CD8-positive, alpha-beta memory T cell (primary cell): ENCODE measurements at regions not wholly inside any gene's neighbourhood (a gene's known extent, or its start where the extent isn't known, plus 50 kb on each side); places are given as distances from the start of the nearest gene placed in this dataset.

Source experiments
- CTCF ChIA-PET: fragments of 350-600 bp; sonication (Branson Sonifier 250); formaldehyde crosslinking; loops from one replicate; lab custom pipeline; 2021; ENCODE audit warnings: antibody characterized with exemption; lab: Charles Lee
- POLR2A ChIA-PET: fragments of 350-600 bp; sonication (Branson Sonifier 250); formaldehyde crosslinking; loops from one replicate; lab custom pipeline; 2021; ENCODE audit warnings: antibody characterized with exemption; lab: Charles Lee
- DNase-seq, 5 donors: peaks; one replicate each; pipeline versions ENCODE4 v3.0.0 to v3.0.0-alpha.2; 2020 to 2022; ENCODE audit warnings: mixed read lengths in 1 of 5
- H3K27ac ChIP-seq: one replicate; pipeline ENCODE4 v1.7.0; 2013; ENCODE audit warnings: low read depth, mild to moderate bottlenecking, low read length, moderate library complexity
- H3K27me3 ChIP-seq: 2 replicates; pipeline ENCODE4 v1.7.0; 2013; ENCODE audit warnings: low read length, mild to moderate bottlenecking; ENCODE audit not compliant: insufficient read depth, poor library complexity, severe bottlenecking
- H3K36me3 ChIP-seq: 2 replicates; pipeline ENCODE4 v1.7.0; 2013; ENCODE audit warnings: mild to moderate bottlenecking, low read length, moderate library complexity; ENCODE audit not compliant: insufficient read depth
- H3K4me1 ChIP-seq: 2 replicates; pipeline ENCODE4 v1.7.0; 2013; ENCODE audit warnings: mild to moderate bottlenecking, low read length, moderate library complexity; ENCODE audit not compliant: insufficient read depth
- H3K4me3 ChIP-seq: 2 replicates; pipeline ENCODE4 v1.7.0; 2013; ENCODE audit warnings: mild to moderate bottlenecking, low read length
- H3K9me3 ChIP-seq: 2 replicates; pipeline ENCODE4 v1.7.0; 2013; ENCODE audit warnings: mild to moderate bottlenecking, low read length
- H3K27ac Mint-ChIP-seq, 8 donors: one replicate each; pipeline ENCODE4 v1.8.0; 2020 to 2021; ENCODE audit warnings: mixed read lengths in 8 of 8, mild to moderate bottlenecking in 6 of 8, inconsistent platforms in 3 of 8, moderate library complexity in 3 of 8
- H3K27me3 Mint-ChIP-seq, 2 donors: one replicate each; pipeline ENCODE4 v1.8.0; 2020 to 2021; ENCODE audit warnings: mixed read lengths in 2 of 2, mild to moderate bottlenecking in 1 of 2, moderate library complexity in 1 of 2
- H3K36me3 Mint-ChIP-seq, 3 donors: one replicate each; pipeline ENCODE4 v1.8.0; 2020 to 2021; ENCODE audit warnings: mixed read lengths in 3 of 3, inconsistent platforms in 1 of 3, mild to moderate bottlenecking in 1 of 3
- H3K4me1 Mint-ChIP-seq, 3 donors: one replicate each; pipeline ENCODE4 v1.8.0; 2020 to 2021; ENCODE audit warnings: mixed read lengths in 3 of 3, inconsistent platforms in 1 of 3, mild to moderate bottlenecking in 1 of 3
- H3K4me3 Mint-ChIP-seq, 7 donors: one replicate each; pipeline ENCODE4 v1.8.0; 2020 to 2021; ENCODE audit warnings: mixed read lengths in 7 of 7, mild to moderate bottlenecking in 6 of 7, moderate library complexity in 4 of 7, inconsistent platforms in 2 of 7
- H3K9me3 Mint-ChIP-seq, 5 donors: one replicate each; pipeline ENCODE4 v1.8.0; 2020 to 2022; ENCODE audit warnings: mixed read lengths in 5 of 5, mild to moderate bottlenecking in 3 of 5, moderate library complexity in 2 of 5, inconsistent platforms in 1 of 5

DNA sequence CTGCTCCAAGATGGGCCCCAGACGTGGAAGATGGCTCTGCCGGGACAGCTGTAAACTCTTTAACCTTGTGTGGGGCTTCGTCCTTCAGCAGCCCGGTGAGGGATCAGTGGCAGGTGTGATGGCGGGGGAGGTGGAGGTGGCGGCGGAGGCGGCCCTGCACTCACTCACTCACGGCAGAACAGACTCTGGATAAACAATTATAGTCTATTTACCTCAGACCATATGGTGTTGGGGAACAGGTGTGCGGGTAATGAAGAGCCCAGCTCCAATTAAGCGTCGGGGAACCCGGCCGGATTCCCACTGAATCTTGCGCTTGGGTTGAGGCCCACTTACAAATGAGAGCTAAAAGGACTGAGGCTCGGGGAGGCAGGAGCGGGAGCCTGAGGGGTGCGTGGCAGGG lies 104.3 kb upstream of the SDK2 start:
- Histone ChIP-seq H3K36me3 (no peaks in the 10 kb centered on the region), H3K9me3 (no peaks in the 10 kb centered on the region), H3K4me1 (no peaks in the 10 kb centered on the region), H3K4me3 (no peak overlapping the region), H3K27me3 (no peaks in the 10 kb centered on the region), H3K27ac (no peak overlapping the region)
- H3K4me1 Mint-ChIP-seq, result no peaks in the 10 kb centered on the region
- no peak overlapping the region for H3K27ac Mint-ChIP-seq
- H3K4me3 Mint-ChIP-seq, result no peak overlapping the region
- H3K9me3 Mint-ChIP-seq, result no peaks in the 10 kb centered on the region
- DNase-seq, result no peak
- ChIA-PET CTCF (no interaction called here), POLR2A (no interaction called here)
- peaks cover 10 to 12% of the 10 kb centered on the region in 2 donors for H3K27me3 Mint-ChIP-seq
- no peaks in the 10 kb centered on the region for H3K36me3 Mint-ChIP-seq

DNA sequence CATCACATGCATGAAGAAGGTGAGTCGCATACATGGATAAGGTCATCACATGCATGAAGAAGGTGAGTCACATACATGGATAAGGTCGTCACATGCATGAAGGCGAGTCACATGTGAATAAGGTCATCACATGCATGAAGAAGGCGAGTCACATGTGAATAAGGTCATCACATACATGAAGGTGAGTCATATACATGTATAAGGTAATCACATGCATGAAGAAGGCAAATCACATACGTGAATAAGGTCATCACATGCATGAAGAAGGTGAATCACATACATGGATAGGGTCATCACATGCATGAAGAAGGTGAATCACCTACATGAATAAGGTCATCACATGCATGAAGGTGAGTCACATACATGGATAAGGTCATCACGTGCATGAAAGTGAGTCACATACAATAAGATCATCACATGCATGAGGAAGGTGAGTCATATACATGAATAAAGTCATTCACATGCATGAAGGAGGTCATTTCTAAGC lies 105.1 kb upstream of the SDK2 start:
- Mint-ChIP-seq H3K36me3 (no peaks in the 10 kb centered on the region), H3K4me1 (no peaks in the 10 kb centered on the region), H3K27me3 (peaks cover 10% of the 10 kb centered on the region in 2 donors), H3K27ac (no peak overlapping the region), H3K4me3 (no peak overlapping the region), H3K9me3 (no peaks in the 10 kb centered on the region)
- no peaks in the 10 kb centered on the region for H3K36me3 ChIP-seq
- no peak for DNase-seq
- H3K4me3 ChIP-seq, result no peak overlapping the region
- no peaks in the 10 kb centered on the region for H3K27me3 ChIP-seq
- H3K4me1 ChIP-seq, result no peaks in the 10 kb centered on the region
- no peaks in the 10 kb centered on the region for H3K9me3 ChIP-seq
- no peak overlapping the region for H3K27ac ChIP-seq
- POLR2A ChIA-PET, result no interaction called here
- CTCF ChIA-PET, result no interaction called here

DNA sequence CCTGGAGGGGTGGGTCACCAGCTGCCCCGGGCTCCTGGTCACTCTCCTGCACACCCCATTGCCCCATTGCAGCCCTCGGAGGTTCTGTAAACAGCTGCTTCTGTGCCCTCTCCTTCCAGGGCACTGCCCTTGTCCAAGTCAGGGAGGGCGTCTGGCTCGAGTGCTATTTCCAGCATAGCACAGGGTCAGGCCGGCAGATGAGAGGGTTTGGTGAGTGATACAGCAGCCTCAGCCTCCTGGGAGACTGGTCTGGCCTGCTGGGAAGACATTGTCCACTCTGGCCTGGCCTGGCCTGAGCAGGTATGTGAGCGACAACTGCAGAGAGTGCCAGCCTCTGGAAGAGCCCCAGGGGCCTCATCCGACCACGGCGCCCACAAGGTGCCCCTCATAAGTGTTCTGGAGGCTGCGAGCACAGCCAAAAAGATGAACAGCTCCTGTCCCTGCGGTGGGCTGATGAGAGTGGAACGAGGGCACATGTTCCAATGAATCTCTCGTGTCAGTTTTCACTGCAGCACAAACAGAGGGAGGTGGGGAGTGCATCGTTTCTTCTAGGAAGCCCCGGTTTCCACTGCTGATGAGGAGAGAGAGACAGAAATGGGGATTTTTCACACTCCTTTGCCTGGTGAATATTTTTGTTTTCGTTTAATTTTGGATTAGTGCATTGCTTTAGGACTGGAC lies 105.8 kb upstream of the SDK2 start:
- Mint-ChIP-seq H3K36me3 (no peaks in the 10 kb centered on the region), H3K4me3 (no peak overlapping the region), H3K9me3 (no peaks in the 10 kb centered on the region), H3K27ac (no peak overlapping the region), H3K4me1 (no peaks in the 10 kb centered on the region), H3K27me3 (peaks cover 7 to 10% of the 10 kb centered on the region in 2 donors)
- ChIA-PET POLR2A (no interaction called here), CTCF (no interaction called here)
- no peak overlapping the region for H3K4me3 ChIP-seq
- no peaks in the 10 kb centered on the region for H3K9me3 ChIP-seq
- H3K36me3 ChIP-seq, result no peaks in the 10 kb centered on the region
- H3K4me1 ChIP-seq, result no peaks in the 10 kb centered on the region
- DNase-seq, result no peak
- H3K27me3 ChIP-seq, result no peaks in the 10 kb centered on the region
- no peak overlapping the region for H3K27ac ChIP-seq

DNA sequence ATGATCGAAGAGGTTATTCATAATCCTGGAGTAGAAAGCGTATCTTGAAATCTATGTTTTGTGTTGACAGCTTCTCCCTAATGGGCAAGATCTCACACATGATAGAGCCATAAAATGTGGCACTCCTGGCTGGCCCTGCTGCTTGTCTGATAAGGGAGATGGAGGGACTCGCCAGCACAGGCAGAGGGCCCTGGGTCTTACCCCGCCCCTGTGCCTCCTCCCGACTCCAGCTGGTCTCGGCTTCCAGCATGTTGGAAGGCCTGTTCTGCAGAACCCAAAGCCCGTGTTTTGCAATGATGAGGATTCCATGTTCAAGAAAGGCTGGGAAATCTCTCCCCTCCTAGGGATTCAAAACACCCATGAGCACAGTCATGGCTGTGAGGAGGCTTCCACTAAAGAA lies 106.7 kb upstream of the SDK2 start:
- H3K27ac ChIP-seq, result no peak overlapping the region
- Mint-ChIP-seq H3K4me1 (no peaks in the 10 kb centered on the region), H3K27ac (no peak overlapping the region), H3K36me3 (no peaks in the 10 kb centered on the region), H3K4me3 (no peak overlapping the region), H3K9me3 (no peaks in the 10 kb centered on the region), H3K27me3 (peaks cover 6 to 10% of the 10 kb centered on the region in 2 donors)
- no peaks in the 10 kb centered on the region for H3K9me3 ChIP-seq
- POLR2A ChIA-PET, result no interaction called here
- H3K4me3 ChIP-seq, result no peak overlapping the region
- H3K36me3 ChIP-seq, result no peaks in the 10 kb centered on the region
- no peaks in the 10 kb centered on the region for H3K4me1 ChIP-seq
- no peaks in the 10 kb centered on the region for H3K27me3 ChIP-seq
- no peak for DNase-seq
- CTCF ChIA-PET, result no interaction called here

DNA sequence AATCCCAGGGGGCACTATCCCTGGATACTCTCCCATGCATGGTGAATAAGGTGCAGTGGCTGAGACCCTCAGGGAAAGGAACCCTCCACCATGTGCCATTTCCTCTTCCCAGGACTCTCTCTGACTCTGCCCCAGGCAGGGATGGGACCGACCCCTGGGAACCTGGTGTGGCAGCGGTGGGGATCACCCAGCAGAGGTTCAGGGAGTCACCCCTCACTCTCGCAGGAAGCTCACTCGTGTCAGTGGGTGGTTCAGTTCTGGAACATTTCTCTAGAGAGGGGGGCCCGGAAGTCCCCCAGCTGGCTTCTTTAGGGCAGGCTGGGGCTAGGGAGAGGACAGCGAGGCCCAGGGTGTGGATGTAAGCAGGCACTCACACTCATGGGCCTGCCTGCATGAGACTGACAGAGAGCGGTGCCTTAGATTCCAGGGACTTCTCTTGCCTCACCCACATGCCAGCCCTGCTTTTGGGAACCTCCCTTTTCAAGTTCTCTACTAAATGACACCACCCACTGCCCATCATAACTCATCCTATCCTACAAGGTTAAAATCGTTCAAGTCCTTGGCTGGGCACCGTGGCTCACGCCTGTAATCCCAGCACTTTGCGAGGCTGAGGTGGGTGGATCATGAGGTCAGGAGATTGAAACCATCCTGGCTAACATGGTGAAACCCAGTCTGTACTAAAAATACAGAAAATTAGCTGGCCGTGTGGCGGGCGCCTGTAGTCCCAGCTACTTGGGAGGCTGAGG lies 109.7 kb upstream of the SDK2 start:
- Mint-ChIP-seq H3K4me3 (no peak overlapping the region), H3K4me1 (peaks cover 4 to 7% (median 6%) of the 10 kb centered on the region in 3 donors), H3K27ac (no peak overlapping the region), H3K36me3 (no peaks in the 10 kb centered on the region), H3K9me3 (no peaks in the 10 kb centered on the region), H3K27me3 (peaks cover 0 to 5% of the 10 kb centered on the region in 2 donors)
- Histone ChIP-seq H3K4me1 (no peaks in the 10 kb centered on the region), H3K9me3 (no peaks in the 10 kb centered on the region), H3K27me3 (no peaks in the 10 kb centered on the region), H3K4me3 (no peak overlapping the region), H3K36me3 (no peaks in the 10 kb centered on the region), H3K27ac (no peak overlapping the region)
- no peak for DNase-seq
- CTCF ChIA-PET, result no interaction called here
- POLR2A ChIA-PET, result no interaction called here

DNA sequence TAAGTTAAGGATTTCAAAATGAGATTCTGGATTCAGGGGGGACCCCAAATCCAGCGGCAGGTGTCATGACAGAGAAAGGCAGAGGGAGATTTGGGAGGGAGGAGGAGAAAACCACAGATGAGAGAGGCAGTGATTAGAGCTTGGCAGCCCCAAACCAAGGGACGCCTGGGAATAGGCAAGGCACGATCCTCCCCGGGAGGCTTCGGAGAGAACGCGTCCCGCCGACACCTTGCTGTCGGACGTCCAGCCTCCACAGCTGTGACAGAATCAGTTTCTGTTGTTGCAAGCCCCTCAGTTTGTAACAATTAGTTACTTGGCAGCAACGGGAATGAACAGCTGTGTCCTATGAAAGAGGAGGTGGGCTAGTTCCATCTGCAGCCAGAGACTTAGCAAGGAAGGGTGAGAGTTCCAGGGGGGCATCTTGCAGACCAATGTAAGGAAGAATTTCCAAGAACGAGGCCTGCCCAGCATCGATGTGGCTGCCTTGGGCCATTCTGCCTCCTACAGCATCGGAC lies 110.7 kb upstream of the SDK2 start:
- H3K27me3 ChIP-seq, result no peaks in the 10 kb centered on the region
- H3K4me3 Mint-ChIP-seq, result no peak overlapping the region
- DNase-seq, result no peak
- H3K9me3 ChIP-seq, result no peaks in the 10 kb centered on the region
- no peak overlapping the region for H3K27ac Mint-ChIP-seq
- H3K4me1 ChIP-seq, result no peaks in the 10 kb centered on the region
- H3K36me3 Mint-ChIP-seq, result no peaks in the 10 kb centered on the region
- POLR2A ChIA-PET, result no interaction called here
- H3K9me3 Mint-ChIP-seq, result no peaks in the 10 kb centered on the region
- no peak overlapping the region for H3K4me3 ChIP-seq
- H3K27me3 Mint-ChIP-seq, result peaks cover 3 to 5% of the 10 kb centered on the region in 2 donors
- CTCF ChIA-PET, result no interaction called here
- no peaks in the 10 kb centered on the region for H3K36me3 ChIP-seq
- H3K27ac ChIP-seq, result no peak overlapping the region
- peaks cover 4 to 7% (median 6%) of the 10 kb centered on the region in 3 donors for H3K4me1 Mint-ChIP-seq

DNA sequence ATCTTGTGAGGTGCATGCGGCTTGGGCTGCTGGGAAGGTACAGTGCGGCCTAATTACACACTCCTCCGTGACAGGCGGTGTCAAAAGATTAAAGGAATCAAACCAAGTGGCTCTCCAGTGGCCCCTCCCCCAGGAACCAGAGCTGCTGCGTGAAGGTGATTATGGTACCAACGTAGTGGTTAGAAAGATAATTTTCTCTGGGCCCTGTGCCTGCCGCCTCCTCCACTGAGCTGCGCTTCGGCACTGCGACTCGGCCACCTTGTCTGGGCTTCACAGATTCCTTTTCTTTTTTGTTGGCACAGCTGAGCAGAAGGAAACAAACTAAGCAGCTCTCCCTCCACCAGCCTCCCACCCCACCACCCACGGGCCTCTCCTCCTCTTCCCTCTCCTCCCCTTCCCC lies 113.2 kb upstream of the SDK2 start:
- Mint-ChIP-seq H3K27me3 (peaks cover 3 to 7% of the 10 kb centered on the region in 2 donors), H3K36me3 (no peaks in the 10 kb centered on the region), H3K27ac (peak overlapping the region in 1 of 8 donors; percentile 21), H3K4me3 (no peak overlapping the region), H3K9me3 (no peaks in the 10 kb centered on the region), H3K4me1 (peaks cover 4 to 7% (median 6%) of the 10 kb centered on the region in 3 donors)
- Histone ChIP-seq H3K9me3 (no peaks in the 10 kb centered on the region), H3K4me1 (no peaks in the 10 kb centered on the region), H3K4me3 (no peak overlapping the region), H3K27me3 (no peaks in the 10 kb centered on the region), H3K36me3 (no peaks in the 10 kb centered on the region), H3K27ac (no peak overlapping the region)
- CTCF ChIA-PET, result no interaction called here
- DNase-seq, result no peak
- POLR2A ChIA-PET, result no interaction called here

DNA sequence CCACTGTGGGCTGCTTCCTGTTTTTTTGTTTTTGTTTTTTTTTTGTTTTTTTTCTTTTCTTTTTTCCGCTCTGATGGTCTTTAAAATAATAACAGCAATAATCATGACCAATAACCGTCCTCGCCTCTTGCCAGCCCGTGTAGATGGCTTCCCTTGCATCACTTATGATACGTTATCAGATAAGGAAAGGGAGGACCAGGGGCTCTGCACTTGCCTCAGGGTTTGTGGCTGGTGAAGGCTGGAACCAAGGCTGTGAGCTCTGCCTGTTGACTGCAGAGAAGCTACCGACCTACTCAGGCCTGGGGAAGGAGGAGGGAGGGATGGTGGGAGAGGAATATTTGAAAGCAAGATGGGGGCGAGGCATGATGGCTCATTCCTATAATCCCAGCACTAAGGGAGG lies 114.0 kb upstream of the SDK2 start:
- H3K4me3 Mint-ChIP-seq, result no peak overlapping the region
- H3K27me3 Mint-ChIP-seq, result peaks cover 3 to 7% of the 10 kb centered on the region in 2 donors
- Histone ChIP-seq H3K27ac (no peak overlapping the region), H3K4me1 (no peaks in the 10 kb centered on the region), H3K9me3 (no peaks in the 10 kb centered on the region), H3K27me3 (no peaks in the 10 kb centered on the region), H3K36me3 (no peaks in the 10 kb centered on the region), H3K4me3 (no peak overlapping the region)
- DNase-seq, result no peak
- H3K4me1 Mint-ChIP-seq, result peaks cover 4 to 7% (median 6%) of the 10 kb centered on the region in 3 donors
- peak overlapping the region in 3 of 8 donors; percentile 68 to 88 (median 85) for H3K27ac Mint-ChIP-seq
- ChIA-PET POLR2A (no interaction called here), CTCF (no interaction called here)
- H3K9me3 Mint-ChIP-seq, result no peaks in the 10 kb centered on the region
- no peaks in the 10 kb centered on the region for H3K36me3 Mint-ChIP-seq
